Stomach (tissue), 8 donors: ENCODE measurements at regions not wholly inside any gene's neighbourhood (a gene's known extent, or its start where the extent isn't known, plus 50 kb on each side); places are given as distances from the start of the nearest gene placed in this dataset.
A peak's percentile ranks its signal among the peaks of the same experiment; 100 is the strongest.

Source experiments
- DNase-seq, 2 donors: peaks; one replicate each; pipeline versions ENCODE4 v3.0.0 to v3.0.0-alpha.2; 2013 to 2019
- H3K27ac ChIP-seq, 5 donors: fragments of 200-600 bp in 4 of 5; sonication (generic) in 4 of 5; one replicate each; pipeline ENCODE4 v1.5.1; 2013 to 2019; ENCODE audit warnings: mild to moderate bottlenecking in 1 of 5, moderate library complexity in 1 of 5
- H3K27me3 ChIP-seq, 3 donors: fragments of 200-600 bp; sonication (generic); one replicate each; pipeline ENCODE4 v1.5.1; 2017 to 2019; ENCODE audit warnings: mixed run types in 1 of 3
- H3K36me3 ChIP-seq, 4 donors: fragments of 200-600 bp; sonication (generic); 1 replicate in 3 of 4; 2 replicates in 1 of 4; pipeline ENCODE4 v1.5.1; 2016 to 2019
- H3K4me1 ChIP-seq, 4 donors: fragments of 200-600 bp; sonication (generic); one replicate each; pipeline ENCODE4 v1.5.1; 2016 to 2019
- H3K4me3 ChIP-seq, 4 donors: fragments of 200-600 bp; sonication (generic) in 3 of 4; one replicate each; pipeline ENCODE4 v1.5.1; 2016 to 2019; ENCODE audit warnings: mild to moderate bottlenecking in 1 of 4
- H3K9me3 ChIP-seq, 4 donors: fragments of 200-600 bp; sonication (generic); one replicate each; pipeline ENCODE4 v1.5.1; 2016 to 2019
- CTCF ChIP-seq, 7 experiments: fragments of 450-650 bp in 4 of 7; fragments of 200-600 bp in 3 of 7; sonication (generic) in 3 of 7; IDR thresholded peaks; one replicate each; pipeline ENCODE4 v1.5.1; 2016 to 2019; ENCODE audit warnings: antibody characterized with exemption in 7 of 7, control low read depth in 2 of 7, mild to moderate bottlenecking in 1 of 7
- EP300 ChIP-seq: sonication (generic); formaldehyde crosslinking; IDR thresholded peaks from one replicate; pipeline ENCODE4 v1.6.1; 2017; ENCODE audit warnings: antibody characterized with exemption
- POLR2A ChIP-seq, 4 donors: fragments of 450-650 bp; IDR thresholded peaks; one replicate each; pipeline ENCODE4 v1.6.1; 2016; ENCODE audit warnings: antibody characterized with exemption in 4 of 4, control low read depth in 2 of 4, mild to moderate bottlenecking in 1 of 4, moderate library complexity in 1 of 4
- POLR2AphosphoS5 ChIP-seq, 3 donors: sonication (generic); formaldehyde crosslinking; IDR thresholded peaks; one replicate each; pipeline ENCODE4 v1.6.1; 2016; ENCODE audit warnings: antibody characterized with exemption in 3 of 3
- WGBS, 5 donors: extraction: QIAGEN DNeasy Blood & Tissue Kit in 3 of 5; methylation state at CpG; one replicate each; pipeline versions ENCODE4 v1.1.5 to v1.1.7; 2013 to 2018; 5-methylcytosine and 5-hydroxymethylcytosine counted together
- intact Hi-C: fragments of 100-400 bp; cut with DNase I; formaldehyde crosslinking; loops from one replicate; pipeline ENCODE4 v1.15.1; 2023; ENCODE audit warnings: low total_unique reads
- donor health status: healthy with polysubstance abuse.
- donor health status: Bipolar disorder and iron deficiency.
- donor health status: healthy.

GRCh38 chr21:41598561-41599431 is 90.8 kb upstream of the TMPRSS2 start:
- TF ChIP-seq POLR2AphosphoS5 (IDR thresholded peaks at IDR 0.05) (peak in 2 of 3 donors; percentile 75 to 86), CTCF (IDR thresholded peaks at IDR 0.05) (no peak), POLR2A (IDR thresholded peaks at IDR 0.05) (no peak)
- DNase-seq, result peak; percentile 74 to 87
- H3K27ac ChIP-seq, result peak overlapping the region; percentile 48 to 88 (median 78)
- WGBS, 5 donors, result 37 to 61% (median 47%) methylated on average over 21 of the region's 21 CpGs
- H3K4me1 ChIP-seq, result peaks cover 25 to 50% (median 27%) of the 10 kb centered on the region in 4 donors
- intact Hi-C loops, result no loop called here
- H3K9me3 ChIP-seq, result no peaks in the 10 kb centered on the region
- H3K36me3 ChIP-seq, result no peaks in the 10 kb centered on the region
- H3K4me3 ChIP-seq, result no peak overlapping the region
- no peaks in the 10 kb centered on the region for H3K27me3 ChIP-seq

DNA sequence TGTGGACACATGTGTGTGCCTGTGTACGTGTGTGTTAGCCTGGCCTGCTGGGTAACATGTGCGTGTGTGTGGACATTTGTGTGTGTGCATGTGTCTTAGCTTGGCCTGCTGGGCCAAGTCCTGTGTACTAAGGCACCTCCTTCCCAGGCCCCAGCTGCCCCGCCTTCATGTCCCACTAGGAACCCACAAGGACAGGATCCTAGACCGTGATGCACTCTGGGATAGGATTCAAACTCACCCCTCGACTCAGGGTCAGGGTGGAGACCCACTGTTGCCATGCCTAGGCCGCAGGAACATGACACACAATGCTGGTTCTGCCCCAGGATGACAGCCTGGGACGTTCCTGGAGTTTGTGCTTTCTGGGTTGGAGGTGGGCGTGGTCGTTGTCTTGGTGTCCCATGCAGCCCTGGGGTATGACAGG is 89.9 kb upstream of the TMPRSS2 start:
- WGBS, 5 donors, result 83 to 94% (median 89%) methylated on average over 9 of the region's 9 CpGs
- no peak for DNase-seq
- Histone ChIP-seq H3K27ac (peak overlapping the region in 3 of 5 donors; percentile 25 to 88 (median 82)), H3K9me3 (no peaks in the 10 kb centered on the region), H3K36me3 (no peaks in the 10 kb centered on the region), H3K27me3 (peaks cover 0 to 2% (median 0%) of the 10 kb centered on the region in 3 donors), H3K4me3 (no peak overlapping the region), H3K4me1 (peaks cover 27 to 54% (median 31%) of the 10 kb centered on the region in 4 donors)
- no peak for TF ChIP-seq CTCF (IDR thresholded peaks at IDR 0.05)
- no peak for TF ChIP-seq POLR2A (IDR thresholded peaks at IDR 0.05)
- TF ChIP-seq POLR2AphosphoS5 (IDR thresholded peaks at IDR 0.05), result no peak
- no peak for TF ChIP-seq EP300
- intact Hi-C loops, result no loop called here

DNA sequence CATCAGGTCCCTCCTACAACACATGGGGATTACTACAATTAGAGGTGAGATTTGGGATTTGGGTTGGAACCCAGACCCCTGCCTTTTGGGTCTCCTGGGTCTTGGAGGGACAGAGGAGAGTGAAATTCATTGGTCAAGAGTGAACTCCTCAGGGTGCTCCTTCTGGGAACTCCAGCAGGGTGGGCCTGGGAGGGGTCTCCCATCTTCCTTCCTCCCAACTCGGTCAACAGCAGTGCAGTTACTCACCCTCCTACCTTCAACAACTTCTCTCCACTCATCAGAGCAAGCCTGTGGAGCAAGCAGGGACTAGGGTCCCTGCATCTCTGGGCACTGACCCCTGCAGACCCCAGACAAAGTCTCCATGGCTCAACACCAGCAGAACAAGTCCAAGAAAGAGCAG is 89.3 kb upstream of the TMPRSS2 start:
- Histone ChIP-seq H3K36me3 (no peaks in the 10 kb centered on the region), H3K4me1 (peaks cover 30 to 56% (median 33%) of the 10 kb centered on the region in 4 donors), H3K27me3 (peaks cover 0 to 8% (median 0%) of the 10 kb centered on the region in 3 donors), H3K27ac (peak overlapping the region in 1 of 5 donors; percentile 46), H3K4me3 (no peak overlapping the region), H3K9me3 (no peaks in the 10 kb centered on the region)
- whole genome bisulfite sequencing, 5 donors, result 57 to 100% (median 91%) methylated on average over 1 of the region's 1 CpG; no CpG with 5 or more reads in 1 of the 5 donors
- TF ChIP-seq POLR2A (IDR thresholded peaks at IDR 0.05) (no peak), EP300 (no peak), POLR2AphosphoS5 (IDR thresholded peaks at IDR 0.05) (no peak), CTCF (IDR thresholded peaks at IDR 0.05) (no peak)
- intact Hi-C loops, result no loop called here
- no peak for DNase-seq

DNA sequence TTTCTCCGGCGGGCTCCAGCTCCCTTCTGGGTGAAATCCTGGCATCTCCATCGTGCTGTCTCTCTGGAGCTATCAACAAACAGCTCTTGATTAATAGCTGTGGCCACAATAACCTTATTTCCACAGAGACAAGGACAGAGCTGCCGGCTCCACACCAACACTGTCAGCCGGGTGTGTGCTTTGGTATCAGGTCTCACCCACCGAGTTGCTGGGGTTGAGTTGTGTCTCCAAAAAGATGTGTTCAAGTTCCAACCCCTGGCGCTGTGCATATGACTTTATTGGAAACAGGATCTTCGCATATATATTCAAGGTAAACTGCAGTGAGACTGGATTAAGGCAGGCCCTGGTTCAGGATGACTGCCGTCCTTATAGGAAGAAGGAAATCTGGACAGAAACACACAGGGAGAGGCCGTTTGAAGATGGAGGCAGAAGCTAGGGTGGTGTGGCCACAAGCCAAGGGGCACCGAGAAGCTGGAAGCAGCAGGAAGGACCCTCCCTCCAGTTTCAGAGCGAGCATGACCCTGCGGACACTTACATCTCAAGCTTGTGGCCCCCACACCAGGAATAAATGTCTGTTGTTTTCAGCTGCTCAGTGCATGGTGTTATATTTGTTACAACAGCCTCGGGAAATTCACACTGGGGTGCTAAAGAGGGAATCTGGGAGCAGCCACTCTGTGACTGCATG is 88.4 kb upstream of the TMPRSS2 start:
- Histone ChIP-seq H3K27ac (peak overlapping the region in 4 of 5 donors; percentile 1 to 46 (median 36)), H3K4me3 (no peak overlapping the region), H3K36me3 (no peaks in the 10 kb centered on the region), H3K4me1 (peaks cover 22 to 48% (median 24%) of the 10 kb centered on the region in 4 donors), H3K9me3 (no peaks in the 10 kb centered on the region), H3K27me3 (peaks cover 0 to 9% (median 0%) of the 10 kb centered on the region in 3 donors)
- TF ChIP-seq CTCF (IDR thresholded peaks at IDR 0.05) (no peak), POLR2AphosphoS5 (IDR thresholded peaks at IDR 0.05) (no peak), EP300 (no peak), POLR2A (IDR thresholded peaks at IDR 0.05) (no peak)
- WGBS, 5 donors, result 81 to 95% (median 87%) methylated on average over 14 of the region's 14 CpGs
- peak in 1 of 2 donors; percentile 24 for DNase-seq
- intact Hi-C loops, result no loop called here
